Tibial nerve (tissue), 4 donors: ENCODE measurements at regions not wholly inside any gene's neighbourhood (a gene's known extent, or its start where the extent isn't known, plus 50 kb on each side); places are given as distances from the start of the nearest gene placed in this dataset.

Experiments
- DNase-seq, 2 donors: peaks; one replicate each; pipeline ENCODE4 v3.0.0-alpha.2; 2019; ENCODE audit warnings: low spot score in 2 of 2
- H3K27ac ChIP-seq, 4 donors: fragments of 200-600 bp; sonication (generic) in 3 of 4; one replicate each; pipeline ENCODE4 v1.5.1; 2017 to 2019; ENCODE audit warnings: mild to moderate bottlenecking in 1 of 4
- H3K27me3 ChIP-seq, 2 donors: fragments of 200-600 bp; sonication (generic) in 1 of 2; one replicate each; pipeline versions ENCODE4 v1.5.1 to v1.6.0; 2017 to 2019
- H3K36me3 ChIP-seq, 3 donors: fragments of 200-600 bp; sonication (generic); one replicate each; pipeline ENCODE4 v1.5.1; 2018 to 2019
- H3K4me1 ChIP-seq, 4 donors: fragments of 200-600 bp; sonication (generic) in 3 of 4; one replicate each; pipeline ENCODE4 v1.5.1; 2017 to 2019
- H3K4me3 ChIP-seq, 4 donors: fragments of 200-600 bp; sonication (generic) in 3 of 4; one replicate each; pipeline ENCODE4 v1.5.1; 2017 to 2019; ENCODE audit warnings: mild to moderate bottlenecking in 1 of 4, moderate library complexity in 1 of 4
- H3K9me3 ChIP-seq, 4 donors: fragments of 200-600 bp; sonication (generic) in 3 of 4; one replicate each; pipeline ENCODE4 v1.5.1; 2017 to 2019
- EP300 ChIP-seq, 2 donors: sonication (generic); formaldehyde crosslinking; IDR thresholded peaks; one replicate each; pipeline ENCODE4 v1.6.1; 2017; ENCODE audit warnings: antibody characterized with exemption in 2 of 2, mild to moderate bottlenecking in 1 of 2
- POLR2A ChIP-seq, 2 donors: fragments of 450-650 bp; IDR thresholded peaks; one replicate each; pipeline ENCODE4 v1.6.1; 2017; ENCODE audit warnings: antibody characterized with exemption in 2 of 2, mild to moderate bottlenecking in 2 of 2, moderate library complexity in 2 of 2
- WGBS, 2 donors: methylation state at CpG; one replicate each; pipeline ENCODE4 v1.1.5; 2018; 5-methylcytosine and 5-hydroxymethylcytosine counted together
- TF ChIP-seq, protein P1 (sequence below), 5 experiments: fragments of 200-600 bp in 3 of 5; fragments of 450-650 bp in 2 of 5; sonication (generic) in 3 of 5; IDR thresholded peaks; one replicate each; pipeline ENCODE4 v1.5.1; 2016 to 2019; ENCODE audit warnings: antibody characterized with exemption in 5 of 5, mild to moderate bottlenecking in 3 of 5, moderate library complexity in 2 of 5

DNA sequence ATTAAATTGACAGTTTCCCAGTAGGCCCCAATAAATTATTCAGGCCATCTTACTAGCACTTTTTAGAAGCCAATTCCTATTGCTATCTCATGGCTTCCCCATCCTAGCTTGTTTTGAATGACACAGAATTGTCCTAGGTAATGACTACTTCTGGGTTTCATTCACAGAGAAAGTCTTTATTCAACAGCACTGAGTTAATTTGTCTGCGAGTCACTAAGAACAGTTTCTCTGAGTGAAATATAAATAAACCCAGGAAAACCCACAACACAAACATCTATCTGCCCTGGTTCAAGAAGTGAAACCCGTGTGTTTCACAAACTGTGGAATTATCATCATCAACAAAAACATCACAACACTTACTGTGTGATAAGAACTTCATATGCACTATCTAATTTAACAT, 1366.8 kb downstream of the EPHA7 start:
- WGBS, 2 donors: 55 to 64% methylated on average over 2 of the region's 2 CpGs

DNA sequence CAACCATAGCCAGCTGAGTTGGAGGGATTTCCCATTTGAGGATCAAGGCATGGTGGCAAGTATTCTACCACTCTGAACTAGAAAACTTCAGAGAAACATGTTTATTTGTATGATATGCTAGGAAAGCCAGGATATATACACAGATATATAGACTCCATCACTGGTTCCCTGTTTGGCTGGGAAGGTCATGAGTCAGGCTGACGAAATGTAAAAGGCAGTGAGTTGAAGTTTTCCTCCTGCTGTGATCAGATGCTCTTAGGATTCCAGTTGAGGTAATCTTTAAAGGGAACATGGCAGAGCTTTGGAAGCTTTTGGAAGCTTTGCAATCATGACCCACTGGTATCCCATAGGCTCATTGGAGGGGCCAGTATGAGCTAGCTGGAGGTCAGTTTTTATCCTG, 1369.1 kb downstream of the EPHA7 start:
- Histone ChIP-seq H3K27me3 (no peaks in the 10 kb centered on the region), H3K4me1 (no peaks in the 10 kb centered on the region), H3K4me3 (no peak overlapping the region), H3K36me3 (no peaks in the 10 kb centered on the region), H3K27ac (no peak overlapping the region), H3K9me3 (no peaks in the 10 kb centered on the region)
- no peak for DNase-seq
- 86 to 91% methylated on average over 1 of the region's 1 CpG for WGBS, 2 donors
- TF ChIP-seq, protein P1, sequence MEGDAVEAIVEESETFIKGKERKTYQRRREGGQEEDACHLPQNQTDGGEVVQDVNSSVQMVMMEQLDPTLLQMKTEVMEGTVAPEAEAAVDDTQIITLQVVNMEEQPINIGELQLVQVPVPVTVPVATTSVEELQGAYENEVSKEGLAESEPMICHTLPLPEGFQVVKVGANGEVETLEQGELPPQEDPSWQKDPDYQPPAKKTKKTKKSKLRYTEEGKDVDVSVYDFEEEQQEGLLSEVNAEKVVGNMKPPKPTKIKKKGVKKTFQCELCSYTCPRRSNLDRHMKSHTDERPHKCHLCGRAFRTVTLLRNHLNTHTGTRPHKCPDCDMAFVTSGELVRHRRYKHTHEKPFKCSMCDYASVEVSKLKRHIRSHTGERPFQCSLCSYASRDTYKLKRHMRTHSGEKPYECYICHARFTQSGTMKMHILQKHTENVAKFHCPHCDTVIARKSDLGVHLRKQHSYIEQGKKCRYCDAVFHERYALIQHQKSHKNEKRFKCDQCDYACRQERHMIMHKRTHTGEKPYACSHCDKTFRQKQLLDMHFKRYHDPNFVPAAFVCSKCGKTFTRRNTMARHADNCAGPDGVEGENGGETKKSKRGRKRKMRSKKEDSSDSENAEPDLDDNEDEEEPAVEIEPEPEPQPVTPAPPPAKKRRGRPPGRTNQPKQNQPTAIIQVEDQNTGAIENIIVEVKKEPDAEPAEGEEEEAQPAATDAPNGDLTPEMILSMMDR (IDR thresholded peaks at IDR 0.05): no peak
- no peak for TF ChIP-seq EP300 (IDR thresholded peaks at IDR 0.05)
- no peak for TF ChIP-seq POLR2A (IDR thresholded peaks at IDR 0.05)

More for the DNA sequence above, 1366.8 kb downstream of the EPHA7 start:
- H3K27ac ChIP-seq: no peak overlapping the region
- H3K27me3 ChIP-seq: no peaks in the 10 kb centered on the region
- TF ChIP-seq, protein P1 (IDR thresholded peaks at IDR 0.05): no peak
- no peak for TF ChIP-seq EP300 (IDR thresholded peaks at IDR 0.05)
- TF ChIP-seq POLR2A (IDR thresholded peaks at IDR 0.05): no peak
- no peaks in the 10 kb centered on the region for H3K36me3 ChIP-seq
- no peaks in the 10 kb centered on the region for H3K9me3 ChIP-seq
- H3K4me1 ChIP-seq: no peaks in the 10 kb centered on the region
- H3K4me3 ChIP-seq: no peak overlapping the region
- DNase-seq: no peak

DNA sequence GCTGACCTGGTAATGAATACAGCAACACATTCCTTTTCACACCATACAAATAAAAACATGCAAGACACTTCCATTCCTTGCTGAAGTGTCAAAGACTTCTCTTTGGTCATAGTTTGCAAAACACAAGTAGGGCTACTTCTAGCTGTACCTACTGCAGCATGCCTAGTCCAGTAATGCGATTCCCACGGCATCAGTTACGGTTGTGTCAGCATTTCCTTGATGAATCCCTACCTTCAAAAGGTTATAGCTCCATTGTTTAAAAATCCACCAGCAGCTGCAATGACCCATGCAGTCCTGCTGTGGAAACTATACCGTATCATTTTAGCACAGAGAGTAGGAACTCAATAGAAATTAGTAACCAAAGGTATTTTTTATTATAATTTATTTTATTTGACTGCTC, 1371.5 kb downstream of the EPHA7 start:
- H3K4me3 ChIP-seq: no peak overlapping the region
- no peaks in the 10 kb centered on the region for H3K27me3 ChIP-seq
- WGBS, 2 donors: 75 to 84% methylated on average over 4 of the region's 4 CpGs
- no peak overlapping the region for H3K27ac ChIP-seq
- no peak for DNase-seq
- no peak for TF ChIP-seq EP300 (IDR thresholded peaks at IDR 0.05)
- TF ChIP-seq POLR2A (IDR thresholded peaks at IDR 0.05): no peak
- TF ChIP-seq, protein P1 (IDR thresholded peaks at IDR 0.05): no peak
- H3K4me1 ChIP-seq: no peaks in the 10 kb centered on the region
- H3K36me3 ChIP-seq: no peaks in the 10 kb centered on the region
- H3K9me3 ChIP-seq: no peaks in the 10 kb centered on the region

DNA sequence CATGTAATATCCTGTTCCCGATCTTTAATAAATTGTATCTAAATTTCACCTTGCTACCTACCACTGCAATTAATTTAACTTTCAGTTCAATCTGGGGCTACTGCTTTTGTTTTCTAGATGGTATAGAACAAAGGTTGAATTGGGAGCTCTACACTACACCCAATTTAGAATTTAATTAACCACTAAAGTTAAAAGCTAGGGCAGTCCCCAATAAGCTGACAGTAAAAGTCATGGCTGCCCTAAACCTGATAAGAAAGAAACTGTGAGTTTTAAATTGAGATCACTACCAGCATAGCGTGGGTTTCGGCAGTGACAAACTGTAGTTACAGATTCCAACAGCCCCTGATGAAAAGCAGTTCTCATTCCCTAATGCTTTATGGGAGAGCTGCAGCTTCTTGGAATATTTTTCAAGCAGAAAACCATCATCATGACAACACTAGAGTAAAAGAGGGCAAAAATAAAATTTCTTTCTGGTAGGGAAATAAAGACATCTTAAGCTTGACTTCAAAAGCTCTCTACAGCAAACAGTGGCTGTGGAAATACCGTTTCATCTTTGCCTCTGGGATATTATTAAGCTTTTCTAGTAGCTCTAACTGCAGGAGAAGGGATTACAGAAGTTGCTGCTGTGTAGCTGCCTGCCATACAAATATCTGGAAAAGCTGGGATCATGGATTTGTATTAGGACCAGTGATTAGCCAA, 1372.1 kb downstream of the EPHA7 start:
- no peaks in the 10 kb centered on the region for H3K36me3 ChIP-seq
- no peaks in the 10 kb centered on the region for H3K9me3 ChIP-seq
- H3K27ac ChIP-seq: no peak overlapping the region
- H3K27me3 ChIP-seq: no peaks in the 10 kb centered on the region
- H3K4me1 ChIP-seq: no peaks in the 10 kb centered on the region
- TF ChIP-seq, protein P1 (IDR thresholded peaks at IDR 0.05): no peak
- TF ChIP-seq POLR2A (IDR thresholded peaks at IDR 0.05) (no peak), EP300 (IDR thresholded peaks at IDR 0.05) (no peak)
- H3K4me3 ChIP-seq: no peak overlapping the region
- 46 to 58% methylated on average over 4 of the region's 4 CpGs for WGBS, 2 donors
- no peak for DNase-seq

DNA sequence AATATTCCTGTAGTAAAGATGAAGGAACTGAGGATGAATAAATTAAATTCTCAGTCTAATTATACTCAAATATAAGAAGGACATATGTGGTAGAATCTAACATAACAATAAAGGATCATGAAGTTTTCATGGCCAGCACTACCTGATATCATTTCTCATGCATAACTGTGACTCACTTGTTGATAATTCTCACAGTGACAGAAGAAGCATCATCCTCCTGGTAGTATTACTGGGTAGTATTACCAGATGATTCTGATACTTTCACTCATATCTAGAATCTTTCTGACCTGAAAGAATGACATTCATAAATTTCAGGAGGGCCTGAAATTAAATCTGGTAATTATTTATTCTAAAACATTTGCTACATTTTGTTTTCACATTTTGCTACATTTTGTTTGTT, 1375.0 kb downstream of the EPHA7 start:
- TF ChIP-seq EP300 (IDR thresholded peaks at IDR 0.05) (no peak), POLR2A (IDR thresholded peaks at IDR 0.05) (no peak)
- TF ChIP-seq, protein P1 (IDR thresholded peaks at IDR 0.05): no peak
- no peak overlapping the region for H3K4me3 ChIP-seq
- DNase-seq: no peak
- no peak overlapping the region for H3K27ac ChIP-seq
- H3K36me3 ChIP-seq: no peaks in the 10 kb centered on the region
- H3K4me1 ChIP-seq: no peaks in the 10 kb centered on the region
- no peaks in the 10 kb centered on the region for H3K27me3 ChIP-seq
- no peaks in the 10 kb centered on the region for H3K9me3 ChIP-seq
